HG03442 (cell line): ENCODE measurements at regions not wholly inside any gene's neighbourhood (a gene's known extent, or its start where the extent isn't known, plus 50 kb on each side); places are given as distances from the start of the nearest gene placed in this dataset.

ENCODE experiments used
- ATAC-seq: cut with Tn5 transposase; IDR thresholded peaks from one replicate; pipeline ENCODE4 v1.9.1; 2021; ENCODE audit warnings: mild to moderate bottlenecking, moderate library complexity; ENCODE audit not compliant: unreplicated experiment

- no peak for ATAC-seq
Measured at GRCh38 chr15:56868170-56868569, 50.3 kb upstream of the TCF12 start.

GRCh38 chr15:56866803-56867202, 51.6 kb upstream of the TCF12 start:
- no peak for ATAC-seq

GRCh38 chr15:56857828-56858227, 60.6 kb upstream of the TCF12 start:
- ATAC-seq, result no peak

- ATAC-seq, result no peak
Measured at GRCh38 chr15:56856934-56857333, 61.5 kb upstream of the TCF12 start.

GRCh38 chr15:56844892-56845291, 73.6 kb upstream of the TCF12 start:
- no peak for ATAC-seq

- ATAC-seq, result no peak
Measured at GRCh38 chr15:56844471-56844870, 74.0 kb upstream of the TCF12 start.

- ATAC-seq, result no peak
Measured at GRCh38 chr15:56839641-56840040, 78.8 kb upstream of the TCF12 start.

- ATAC-seq, result no peak
Measured at GRCh38 chr15:56839099-56839498, 79.3 kb upstream of the TCF12 start.

- ATAC-seq, result no peak
Measured at GRCh38 chr15:56838085-56838484, 80.4 kb upstream of the TCF12 start.

GRCh38 chr15:56837273-56837672, 81.2 kb upstream of the TCF12 start:
- no peak for ATAC-seq

GRCh38 chr15:56835718-56836171, 82.7 kb upstream of the TCF12 start:
- ATAC-seq, result no peak

GRCh38 chr15:56832125-56832524, 86.3 kb upstream of the TCF12 start:
- ATAC-seq, result no peak

- no peak for ATAC-seq
Measured at GRCh38 chr15:56831467-56832005, 86.9 kb upstream of the TCF12 start.

GRCh38 chr15:56824175-56824574, 90.9 kb upstream of the ZNF280D start:
- ATAC-seq, result no peak

- ATAC-seq, result no peak
Measured at GRCh38 chr15:56821721-56822425, 88.6 kb upstream of the ZNF280D start.

- ATAC-seq, result no peak
Measured at GRCh38 chr15:56820333-56820732, 87.0 kb upstream of the ZNF280D start.

- ATAC-seq, result no peak
Measured at GRCh38 chr15:56817321-56818080, 84.2 kb upstream of the ZNF280D start.

GRCh38 chr15:56816781-56817180, 83.5 kb upstream of the ZNF280D start:
- ATAC-seq, result no peak

- ATAC-seq, result no peak
Measured at GRCh38 chr15:56815247-56815646, 81.9 kb upstream of the ZNF280D start.

GRCh38 chr15:56814429-56814828, 81.1 kb upstream of the ZNF280D start:
- ATAC-seq, result no peak

- ATAC-seq, result no peak
Measured at GRCh38 chr15:56813995-56814394, 80.7 kb upstream of the ZNF280D start.

- ATAC-seq, result no peak
Measured at GRCh38 chr15:56812961-56813360, 79.7 kb upstream of the ZNF280D start.
